ENCODE measurements at regions not wholly inside any gene's neighbourhood (a gene's known extent, or its start where the extent isn't known, plus 50 kb on each side); places are given as distances from the start of the nearest gene placed in this dataset.

GRCh38 chr7:24018331-24018730 lies 265.7 kb upstream of the NPY start:
- no peaks in the 10 kb centered on the region for H3K36me3 Mint-ChIP-seq
- 40% methylated on average over 1 of the region's 2 CpGs for WGBS (ENCODE audit: insufficient coverage)
- TF ChIP-seq CTCF (IDR thresholded peaks at IDR 0.05), result no peak
- no peak overlapping the region for H3K4me2 ChIP-seq (replicated peaks; ENCODE audit: extremely low read depth, low read length, poor library complexity, severe bottlenecking)
- no peak overlapping the region for H3K27ac ChIP-seq (ENCODE audit: low read depth in 1 of 2, low read length in 2 of 2)
- H3K4me3 Mint-ChIP-seq, result no peak overlapping the region
- intact Hi-C loops (cut with micrococcal nuclease), result no loop called here
- no peaks in the 10 kb centered on the region for H4K20me1 ChIP-seq (ENCODE audit: insufficient read depth, low read length)
- no peaks in the 10 kb centered on the region for H3K79me2 ChIP-seq (ENCODE audit: insufficient read depth, low read length)
- no peak overlapping the region for H3K9ac ChIP-seq (ENCODE audit: insufficient read depth, low read length, poor library complexity, severe bottlenecking)
- H3K36me3 ChIP-seq (replicated peaks in 1 of 2; ENCODE audit: control insufficient read depth in 1 of 2, insufficient read depth in 2 of 2, low read length in 2 of 2), result no peaks in the 10 kb centered on the region
- peaks cover 0 to 2% (median 1%) of the 10 kb centered on the region in 3 donors for H3K27me3 Mint-ChIP-seq (ENCODE audit: low read depth in 3 of 3)
- no peak overlapping the region for H3K4me3 ChIP-seq (replicated peaks in 1 of 3; ENCODE audit: low read depth in 2 of 3, low read length in 3 of 3)
- H2AFZ ChIP-seq (ENCODE audit: insufficient read depth, low read depth, low read length, poor library complexity, severe bottlenecking), result no peak overlapping the region
- no peaks in the 10 kb centered on the region for H3K27me3 ChIP-seq (ENCODE audit: control insufficient read depth in 2 of 2, insufficient read depth in 2 of 2, low read length in 2 of 2)
- peaks cover 0 to 5% of the 10 kb centered on the region in 2 donors for H3K4me1 ChIP-seq (ENCODE audit: control insufficient read depth in 1 of 2, insufficient read depth in 2 of 2, low read length in 2 of 2)
- no peak overlapping the region for H3K27ac Mint-ChIP-seq
- H3K4me1 Mint-ChIP-seq, result peaks cover 9% of the 10 kb centered on the region
- no peak for DNase-seq
- peaks cover 0 to 4% of the 10 kb centered on the region in 2 donors for H3K9me3 ChIP-seq (replicated peaks in 1 of 2; ENCODE audit: control insufficient read depth in 1 of 2, insufficient read depth in 1 of 2, low read length in 2 of 2)
- H3K9me3 Mint-ChIP-seq, result peaks cover 0 to 11% (median 4%) of the 10 kb centered on the region in 7 donors

- intact Hi-C loops (cut with micrococcal nuclease), result no loop called here
- Mint-ChIP-seq H3K27me3 (ENCODE audit: low read depth in 3 of 3) (peaks cover 0 to 2% (median 1%) of the 10 kb centered on the region in 3 donors), H3K9me3 (peaks cover 0 to 9% (median 2%) of the 10 kb centered on the region in 7 donors), H3K4me3 (no peak overlapping the region), H3K4me1 (peaks cover 9% of the 10 kb centered on the region), H3K27ac (no peak overlapping the region), H3K36me3 (no peaks in the 10 kb centered on the region)
- H3K4me3 ChIP-seq (replicated peaks in 1 of 3; ENCODE audit: low read depth in 2 of 3, low read length in 3 of 3), result no peak overlapping the region
- H3K36me3 ChIP-seq (replicated peaks in 1 of 2; ENCODE audit: control insufficient read depth in 1 of 2, insufficient read depth in 2 of 2, low read length in 2 of 2), result no peaks in the 10 kb centered on the region
- whole genome bisulfite sequencing (ENCODE audit: insufficient coverage), result 100% methylated on average over 1 of the region's 5 CpGs
- H4K20me1 ChIP-seq (ENCODE audit: insufficient read depth, low read length), result no peaks in the 10 kb centered on the region
- no peak overlapping the region for H3K9ac ChIP-seq (ENCODE audit: insufficient read depth, low read length, poor library complexity, severe bottlenecking)
- H3K27me3 ChIP-seq (ENCODE audit: control insufficient read depth in 2 of 2, insufficient read depth in 2 of 2, low read length in 2 of 2), result no peaks in the 10 kb centered on the region
- H3K4me2 ChIP-seq (replicated peaks; ENCODE audit: extremely low read depth, low read length, poor library complexity, severe bottlenecking), result no peak overlapping the region
- no peak overlapping the region for H2AFZ ChIP-seq (ENCODE audit: insufficient read depth, low read depth, low read length, poor library complexity, severe bottlenecking)
- H3K27ac ChIP-seq (ENCODE audit: low read depth in 1 of 2, low read length in 2 of 2), result no peak overlapping the region
- H3K79me2 ChIP-seq (ENCODE audit: insufficient read depth, low read length), result no peaks in the 10 kb centered on the region
- DNase-seq, result no peak
- H3K9me3 ChIP-seq (replicated peaks in 1 of 2; ENCODE audit: control insufficient read depth in 1 of 2, insufficient read depth in 1 of 2, low read length in 2 of 2), result no peaks in the 10 kb centered on the region
- no peak for TF ChIP-seq CTCF (IDR thresholded peaks at IDR 0.05)
- H3K4me1 ChIP-seq (ENCODE audit: control insufficient read depth in 1 of 2, insufficient read depth in 2 of 2, low read length in 2 of 2), result peaks cover 0 to 5% of the 10 kb centered on the region in 2 donors
Observed at GRCh38 chr7:24019841-24020240, 264.1 kb upstream of the NPY start.
